ENCODE measurements at regions not wholly inside any gene's neighbourhood (a gene's known extent, or its start where the extent isn't known, plus 50 kb on each side); places are given as distances from the start of the nearest gene placed in this dataset.

DNA sequence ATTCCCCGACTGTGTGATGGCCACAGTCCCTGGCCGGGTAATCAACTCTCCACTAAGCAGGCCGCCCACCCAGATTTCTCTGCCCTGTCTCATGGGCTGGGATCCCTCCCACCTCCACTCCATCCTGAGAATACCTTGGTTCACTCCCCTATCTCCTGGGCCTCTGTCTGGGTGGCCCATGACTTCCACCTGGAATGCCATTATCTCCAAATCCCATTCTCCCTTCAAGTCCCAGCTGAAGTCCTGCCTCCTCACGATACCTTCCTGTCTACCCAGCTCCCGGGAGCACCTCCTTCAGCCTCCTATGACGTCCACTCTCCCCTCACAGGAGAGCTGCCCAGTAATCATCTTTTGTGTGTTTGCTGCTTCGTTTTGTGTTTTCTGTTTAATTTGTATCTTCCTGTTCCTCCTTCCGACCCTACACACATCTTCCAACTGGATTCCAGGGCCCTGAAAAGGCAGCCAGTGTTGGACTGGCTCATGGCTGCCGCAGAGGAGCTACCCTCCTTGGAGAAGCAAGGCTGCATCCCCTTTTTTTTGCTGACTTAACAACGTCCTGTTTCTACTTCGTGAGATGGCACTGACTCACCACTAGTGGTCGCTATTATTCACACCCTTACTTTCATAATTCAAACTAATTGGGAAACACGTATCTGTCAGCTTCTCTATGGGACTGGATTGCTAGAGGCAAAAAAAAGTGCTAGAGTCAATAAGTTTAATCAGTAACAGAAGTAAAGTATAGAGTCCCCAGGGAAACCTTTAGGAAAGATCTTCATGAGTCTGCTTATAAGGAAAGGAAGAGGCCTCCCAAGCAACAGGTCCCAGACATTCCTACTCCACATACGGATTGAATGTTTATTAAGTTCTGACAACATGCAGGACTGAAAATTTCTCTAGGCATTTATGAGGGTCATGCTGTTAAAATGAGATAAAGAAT is 171.9 kb upstream of the GATA6 start:
- TF ChIP-seq POLR2A (IDR thresholded peaks at IDR 0.05; ENCODE audit: low read depth, low read length): no peak
- no peak for TF ChIP-seq MAZ (IDR thresholded peaks at IDR 0.05; ENCODE audit: borderline replicate concordance, low read depth, low read length)
- TF ChIP-seq, protein P1, sequence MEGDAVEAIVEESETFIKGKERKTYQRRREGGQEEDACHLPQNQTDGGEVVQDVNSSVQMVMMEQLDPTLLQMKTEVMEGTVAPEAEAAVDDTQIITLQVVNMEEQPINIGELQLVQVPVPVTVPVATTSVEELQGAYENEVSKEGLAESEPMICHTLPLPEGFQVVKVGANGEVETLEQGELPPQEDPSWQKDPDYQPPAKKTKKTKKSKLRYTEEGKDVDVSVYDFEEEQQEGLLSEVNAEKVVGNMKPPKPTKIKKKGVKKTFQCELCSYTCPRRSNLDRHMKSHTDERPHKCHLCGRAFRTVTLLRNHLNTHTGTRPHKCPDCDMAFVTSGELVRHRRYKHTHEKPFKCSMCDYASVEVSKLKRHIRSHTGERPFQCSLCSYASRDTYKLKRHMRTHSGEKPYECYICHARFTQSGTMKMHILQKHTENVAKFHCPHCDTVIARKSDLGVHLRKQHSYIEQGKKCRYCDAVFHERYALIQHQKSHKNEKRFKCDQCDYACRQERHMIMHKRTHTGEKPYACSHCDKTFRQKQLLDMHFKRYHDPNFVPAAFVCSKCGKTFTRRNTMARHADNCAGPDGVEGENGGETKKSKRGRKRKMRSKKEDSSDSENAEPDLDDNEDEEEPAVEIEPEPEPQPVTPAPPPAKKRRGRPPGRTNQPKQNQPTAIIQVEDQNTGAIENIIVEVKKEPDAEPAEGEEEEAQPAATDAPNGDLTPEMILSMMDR (conservative IDR thresholded peaks at IDR 0.05; ENCODE audit: low read depth, low read length): peak; percentile 68
- no peak for TF ChIP-seq CEBPB (IDR thresholded peaks at IDR 0.05; ENCODE audit: low read depth, low read length)
- TF ChIP-seq, protein P2, sequence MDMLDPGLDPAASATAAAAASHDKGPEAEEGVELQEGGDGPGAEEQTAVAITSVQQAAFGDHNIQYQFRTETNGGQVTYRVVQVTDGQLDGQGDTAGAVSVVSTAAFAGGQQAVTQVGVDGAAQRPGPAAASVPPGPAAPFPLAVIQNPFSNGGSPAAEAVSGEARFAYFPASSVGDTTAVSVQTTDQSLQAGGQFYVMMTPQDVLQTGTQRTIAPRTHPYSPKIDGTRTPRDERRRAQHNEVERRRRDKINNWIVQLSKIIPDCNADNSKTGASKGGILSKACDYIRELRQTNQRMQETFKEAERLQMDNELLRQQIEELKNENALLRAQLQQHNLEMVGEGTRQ (IDR thresholded peaks at IDR 0.05; ENCODE audit: low read depth, low read length): no peak
- TF ChIP-seq RAD21 (IDR thresholded peaks at IDR 0.05; ENCODE audit: low read length): peak; percentile 49
- TF ChIP-seq RFX5 (IDR thresholded peaks at IDR 0.05; ENCODE audit: low read depth, low read length): no peak
- peak; percentile 85 for TF ChIP-seq MAFK (IDR thresholded peaks at IDR 0.05; ENCODE audit: low read depth, low read length)
- TF ChIP-seq, protein P3, sequence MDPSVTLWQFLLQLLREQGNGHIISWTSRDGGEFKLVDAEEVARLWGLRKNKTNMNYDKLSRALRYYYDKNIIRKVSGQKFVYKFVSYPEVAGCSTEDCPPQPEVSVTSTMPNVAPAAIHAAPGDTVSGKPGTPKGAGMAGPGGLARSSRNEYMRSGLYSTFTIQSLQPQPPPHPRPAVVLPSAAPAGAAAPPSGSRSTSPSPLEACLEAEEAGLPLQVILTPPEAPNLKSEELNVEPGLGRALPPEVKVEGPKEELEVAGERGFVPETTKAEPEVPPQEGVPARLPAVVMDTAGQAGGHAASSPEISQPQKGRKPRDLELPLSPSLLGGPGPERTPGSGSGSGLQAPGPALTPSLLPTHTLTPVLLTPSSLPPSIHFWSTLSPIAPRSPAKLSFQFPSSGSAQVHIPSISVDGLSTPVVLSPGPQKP (IDR thresholded peaks at IDR 0.05; ENCODE audit: borderline replicate concordance, low read depth, low read length): no peak
- TF ChIP-seq MXI1 (IDR thresholded peaks at IDR 0.05; ENCODE audit: borderline replicate concordance, low read depth, low read length): no peak
- TF ChIP-seq RCOR1 (IDR thresholded peaks at IDR 0.05; ENCODE audit: insufficient replicate concordance, low read length): no peak
- TF ChIP-seq FOS (IDR thresholded peaks at IDR 0.05; ENCODE audit: low read depth, low read length): no peak
- no peak for TF ChIP-seq BHLHE40 (IDR thresholded peaks at IDR 0.05; ENCODE audit: low read depth, low read length)
- TF ChIP-seq SMC3 (IDR thresholded peaks at IDR 0.05; ENCODE audit: low read depth, low read length): 0 out of 2 replicates have a peak, but pooled peaks have one; percentile 32

Data from IMR-90 (cell line).